C1 segment of cervical spinal cord (tissue), 14 donors: ENCODE measurements at regions not wholly inside any gene's neighbourhood (a gene's known extent, or its start where the extent isn't known, plus 50 kb on each side); places are given as distances from the start of the nearest gene placed in this dataset.
"Not testable (repeated sequence)": the region's sequence is repeated elsewhere in the genome, so short reads cannot be mapped to it uniquely, and the experiment has no call there.

Experiments used
- DNase-seq, 14 donors: peaks; one replicate each; lab custom pipeline; 2025; lab: John Stamatoyannopoulos, UW

DNA sequence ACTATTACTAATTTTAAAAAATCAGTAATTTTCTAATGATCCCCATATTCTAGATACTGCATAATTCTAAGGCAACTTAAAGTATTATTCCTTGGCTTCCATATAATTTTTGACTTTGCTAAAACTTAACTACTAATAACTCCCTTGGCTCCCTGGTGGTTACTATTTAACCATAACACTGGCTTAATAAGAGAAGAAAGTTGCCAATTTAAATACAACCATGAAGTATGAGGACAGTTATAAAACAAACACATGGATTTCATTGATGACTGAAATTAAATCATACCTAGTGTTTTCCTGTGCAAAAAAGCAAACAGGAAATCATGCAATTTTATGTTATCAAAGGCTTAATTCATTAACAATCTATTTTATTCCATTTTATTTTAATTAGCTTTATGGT lies 1073.9 kb downstream of the GRM8 start:
- DNase-seq = no peak

DNA sequence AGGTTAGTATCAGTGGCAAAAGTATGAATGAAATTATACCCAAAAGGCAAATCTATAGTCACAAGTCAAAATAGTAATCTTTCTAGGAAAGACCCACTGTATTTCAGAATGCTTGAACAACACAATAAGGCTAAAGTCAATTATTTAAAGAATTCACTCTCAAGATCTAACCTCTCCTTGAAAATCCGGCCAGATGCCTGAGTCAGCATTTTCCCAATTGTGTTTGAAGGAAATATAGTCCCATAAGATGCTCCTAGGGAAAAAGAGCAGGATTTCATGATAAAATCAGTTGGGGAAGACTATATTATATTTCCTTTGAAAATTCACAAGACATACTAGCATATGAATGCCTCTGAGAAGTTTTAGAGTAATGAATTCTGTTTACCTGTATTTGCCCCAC lies 1075.0 kb downstream of the GRM8 start:
- DNase-seq = no peak

DNA sequence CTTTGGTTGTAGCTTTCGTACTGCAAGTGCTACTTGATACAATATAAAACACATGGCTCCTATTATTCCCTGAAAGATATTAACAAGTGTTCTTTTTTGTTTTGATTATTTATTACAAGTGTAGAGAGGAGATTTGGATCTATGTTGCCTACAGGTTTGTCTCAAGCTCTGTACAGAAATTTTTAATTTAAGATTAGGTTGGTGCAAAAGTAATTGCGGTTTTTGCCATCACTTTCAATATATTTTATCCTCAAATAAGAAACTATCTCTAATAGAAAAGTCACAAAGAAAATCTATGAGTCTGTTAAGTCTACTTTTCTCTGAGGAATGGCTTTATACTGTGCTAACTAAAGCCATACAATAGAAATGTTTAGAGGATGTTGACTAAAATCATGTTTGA lies 1086.1 kb downstream of the GRM8 start:
- no peak for DNase-seq

DNA sequence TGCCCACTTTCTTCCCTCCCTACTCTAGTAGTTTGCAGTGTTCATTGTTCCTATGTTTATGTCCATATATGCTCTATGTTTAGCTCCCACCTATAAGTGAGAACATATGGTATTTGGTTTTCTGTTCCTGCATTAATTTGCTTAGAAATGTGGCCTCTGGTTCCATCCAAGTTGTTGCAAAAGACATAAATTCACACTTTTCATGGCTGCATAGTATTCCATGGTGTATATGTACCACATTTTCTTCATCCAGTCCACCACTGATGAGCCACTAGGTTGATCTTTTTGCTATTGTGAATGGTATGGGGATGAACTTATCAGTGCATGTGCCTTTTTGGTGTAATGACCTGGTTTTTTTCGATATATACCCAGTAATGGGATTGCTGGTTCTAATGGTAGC lies 1089.1 kb downstream of the GRM8 start:
- DNase-seq = no peak

DNA sequence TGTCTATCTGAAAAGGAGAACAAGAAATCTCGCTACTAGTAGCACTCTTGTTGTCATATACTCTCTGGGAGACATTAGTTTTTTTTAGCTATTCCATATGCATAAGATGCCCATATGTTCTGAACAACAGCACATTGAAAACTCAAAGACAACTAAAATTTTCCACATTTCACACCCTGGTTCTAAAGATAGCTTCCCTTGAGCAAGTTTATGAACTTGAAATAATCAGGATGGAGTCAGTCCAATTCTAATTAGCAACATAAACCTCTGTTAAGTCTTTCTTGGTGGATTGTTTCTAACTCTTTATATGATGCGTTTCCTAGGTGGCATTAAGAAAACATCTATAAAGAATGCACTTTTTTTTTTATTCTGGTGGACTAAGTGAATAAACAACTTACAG lies 1095.3 kb downstream of the GRM8 start:
- no peak for DNase-seq

DNA sequence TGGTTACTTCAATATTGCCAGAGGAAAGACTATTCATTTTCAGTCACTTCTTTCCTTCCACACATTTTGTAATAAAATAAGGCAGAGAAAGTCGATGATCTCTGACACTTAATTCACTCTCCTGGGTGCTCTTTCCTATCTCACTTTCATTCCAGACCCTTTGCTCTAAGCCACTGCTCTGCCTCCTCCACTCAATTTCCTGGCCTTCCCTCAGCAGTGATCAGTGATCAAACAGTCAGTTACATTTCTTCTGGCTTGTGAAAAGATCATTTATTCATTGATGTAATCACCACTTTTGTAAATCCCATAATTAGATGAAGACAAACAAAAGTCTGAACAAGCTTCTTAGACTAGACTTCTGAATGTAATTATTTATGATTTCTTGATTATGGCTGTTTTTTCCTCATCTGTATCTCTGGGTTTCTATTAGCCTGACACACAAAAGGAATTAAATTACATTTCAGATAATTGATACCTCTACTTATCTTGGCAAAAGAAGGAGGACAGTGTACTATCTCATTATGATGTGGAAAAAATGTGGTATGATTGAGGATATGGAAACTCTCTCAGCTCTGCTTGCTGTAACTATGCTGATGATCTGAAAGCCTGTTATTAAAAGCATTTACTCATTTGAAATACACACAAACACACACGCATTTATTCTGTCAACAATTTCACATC lies 1102.3 kb downstream of the GRM8 start:
- DNase-seq = no peak

DNA sequence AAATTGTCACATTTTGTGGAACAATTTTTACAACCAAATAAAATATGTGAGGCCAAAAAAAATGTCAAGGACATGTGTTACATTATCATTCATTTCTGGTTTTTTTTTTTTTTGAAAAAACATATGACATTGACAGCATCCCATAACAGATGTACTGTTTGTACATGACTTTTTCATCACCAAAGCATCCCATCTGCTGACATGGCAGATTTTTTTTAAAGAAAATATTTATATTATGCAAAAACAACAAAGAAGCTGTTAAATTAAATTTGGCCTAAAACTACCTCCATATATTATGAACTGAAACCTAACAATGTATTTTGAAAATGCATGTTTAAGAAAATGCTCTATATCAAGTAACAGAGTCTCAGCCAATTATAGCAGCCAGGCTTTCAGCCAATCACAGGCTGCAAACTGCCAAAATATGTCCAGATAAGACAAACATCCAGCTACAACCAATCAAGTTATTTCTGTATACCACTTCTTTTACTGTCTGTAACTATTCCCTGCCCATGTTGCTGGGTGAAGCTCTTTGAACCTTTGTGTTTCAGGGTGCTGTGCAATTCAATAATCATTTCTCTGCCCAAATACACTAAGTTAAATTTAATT lies 1111.8 kb downstream of the GRM8 start:
- DNase-seq = no peak

DNA sequence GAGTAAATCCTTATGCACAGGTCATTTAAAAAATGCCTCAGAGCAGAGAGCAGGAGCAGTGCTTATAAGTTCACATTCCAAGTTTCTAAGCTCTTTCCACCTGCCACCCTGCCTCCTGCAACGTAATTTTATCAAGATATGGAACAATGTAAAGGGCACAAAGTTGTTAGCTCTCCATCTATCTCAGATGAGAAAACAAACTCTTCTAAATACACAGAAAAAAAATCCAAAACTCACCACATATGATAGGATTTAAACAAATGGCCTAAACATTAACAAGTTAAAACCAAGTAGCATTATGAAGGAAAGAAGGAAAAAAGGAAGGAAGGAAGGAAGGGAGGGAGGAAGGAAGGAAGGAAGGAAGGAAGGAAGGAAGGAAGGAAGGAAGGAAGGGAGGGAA lies 1132.8 kb downstream of the GRM8 start:
- DNase-seq = no peak

DNA sequence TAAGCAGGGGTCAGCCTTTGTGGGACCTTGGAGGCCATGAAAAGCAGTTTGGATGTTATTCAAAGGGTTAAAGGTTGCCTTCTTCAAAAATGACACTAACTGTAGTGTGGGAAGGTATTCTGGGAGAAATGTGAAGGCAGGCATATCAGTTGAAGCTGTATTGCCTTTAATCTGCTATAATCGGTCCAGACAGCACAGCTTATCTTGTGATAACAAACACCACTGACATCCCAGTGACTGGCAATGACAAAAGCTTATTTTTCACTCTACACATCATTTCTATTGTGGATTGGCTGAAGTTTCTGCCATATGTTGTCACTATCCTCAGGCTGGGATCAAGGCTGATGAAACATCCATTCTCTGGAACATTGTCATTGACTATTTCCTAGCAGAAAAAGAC lies 1149.2 kb downstream of the GRM8 start:
- no peak for DNase-seq

DNA sequence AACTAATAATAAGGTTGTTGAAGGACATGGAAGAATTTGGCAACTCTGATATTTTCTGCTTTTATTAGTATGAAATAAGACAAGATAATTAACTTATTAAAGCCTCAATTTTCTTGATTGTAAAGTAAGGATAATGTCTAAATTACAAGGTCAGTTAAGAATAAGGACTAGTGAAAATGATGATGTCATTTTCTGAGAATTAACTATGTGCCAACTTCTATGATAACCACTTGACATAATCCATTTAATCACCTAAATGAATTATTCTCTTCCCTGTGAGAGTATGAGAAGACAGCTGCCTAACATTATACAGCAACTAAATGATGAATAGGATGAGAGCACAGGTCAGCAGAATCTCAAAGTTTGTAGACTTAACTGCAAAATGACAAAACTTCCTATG lies 1153.4 kb upstream of the POT1 start:
- no peak for DNase-seq

DNA sequence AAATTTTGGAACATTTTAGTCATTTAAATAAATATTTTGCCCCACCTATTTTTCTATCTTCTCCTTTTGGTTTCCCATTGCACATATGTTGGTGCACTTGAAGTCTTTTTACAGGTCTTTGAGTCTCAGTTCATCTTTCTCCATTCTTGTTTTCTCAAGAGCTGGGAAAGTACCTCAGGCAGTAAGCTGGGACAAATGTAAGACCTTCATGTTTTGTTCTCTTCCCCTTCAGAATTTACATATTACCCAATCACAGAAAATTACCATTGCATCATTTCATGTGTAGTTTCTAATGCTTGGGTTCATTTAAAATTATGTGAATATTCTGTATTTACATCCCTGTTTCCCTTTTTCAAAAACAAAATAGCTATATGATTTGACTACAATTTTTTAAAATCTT lies 1150.0 kb upstream of the POT1 start:
- no peak for DNase-seq

DNA sequence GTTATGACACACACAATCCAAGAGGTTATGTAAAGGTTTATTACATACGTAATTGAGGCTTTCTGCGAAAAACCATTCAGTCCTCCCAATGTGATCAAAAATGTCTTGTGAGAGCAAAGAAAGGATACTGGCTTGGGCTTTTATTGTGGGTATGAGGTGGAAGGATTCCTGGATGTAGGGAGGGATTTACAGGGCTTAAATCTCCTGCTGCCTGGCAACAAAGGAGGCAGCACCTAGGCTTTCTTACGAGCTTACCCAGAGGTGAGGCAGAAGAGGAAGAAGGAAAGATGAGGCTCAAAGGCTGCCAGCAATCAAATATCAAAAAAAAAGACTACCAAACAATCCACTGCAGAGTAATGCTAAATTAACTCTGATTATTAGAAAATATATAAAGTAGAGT lies 1149.5 kb upstream of the POT1 start:
- DNase-seq = no peak

DNA sequence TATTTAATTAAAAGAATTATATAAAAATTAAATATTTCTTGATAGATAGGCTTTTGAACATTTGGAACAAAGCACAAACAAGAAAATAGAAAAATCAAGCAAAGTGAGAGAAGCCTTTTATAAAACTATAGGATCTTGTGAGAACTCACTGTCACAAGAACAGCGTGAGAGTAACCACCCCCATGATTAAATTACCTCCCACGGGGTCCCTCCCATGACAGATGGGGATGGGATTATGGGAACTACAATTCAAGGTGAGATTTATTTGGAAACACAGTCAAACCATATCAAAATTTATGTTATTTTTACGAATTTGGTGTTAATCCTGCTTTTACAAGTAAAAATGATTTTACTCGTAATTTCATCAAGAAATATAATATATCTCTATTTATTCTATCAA lies 1136.1 kb upstream of the POT1 start:
- DNase-seq = no peak

DNA sequence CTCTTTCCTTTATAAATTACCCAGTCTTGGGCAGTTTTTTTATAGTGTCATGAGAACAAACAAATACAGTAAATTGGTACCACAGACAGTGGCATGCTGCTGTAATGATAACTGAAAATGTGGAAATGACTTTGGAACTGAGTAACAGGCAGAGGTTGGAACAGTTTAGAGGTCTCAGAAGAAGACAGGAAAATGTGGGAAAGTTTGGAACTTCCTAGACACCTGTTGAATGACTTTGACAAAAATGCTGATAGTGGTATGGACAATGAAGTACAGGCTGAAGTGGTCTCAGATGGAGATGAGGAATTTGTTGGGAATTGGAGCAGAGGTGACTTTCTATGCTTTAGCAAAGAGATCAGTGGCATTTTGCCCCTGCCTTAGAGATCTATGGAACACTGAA lies 1128.4 kb upstream of the POT1 start:
- DNase-seq = no peak

DNA sequence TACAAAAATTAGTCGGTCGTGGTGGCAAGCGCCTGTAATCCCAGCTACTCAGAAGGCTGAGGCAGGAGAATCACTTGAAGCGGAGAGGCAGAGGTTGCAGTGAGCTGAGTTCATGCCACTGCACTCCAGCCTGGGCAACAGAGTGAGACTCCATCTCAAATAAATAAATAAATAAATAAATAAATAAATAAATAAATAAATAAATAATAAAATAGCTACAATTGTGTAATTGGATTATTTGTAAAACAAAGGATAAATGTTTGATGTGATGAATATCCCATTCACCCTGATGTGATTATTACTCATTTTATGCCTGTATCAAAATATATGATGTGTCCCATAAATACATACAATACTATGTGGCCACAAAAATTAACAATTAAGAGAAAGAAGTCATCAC lies 1127.0 kb upstream of the POT1 start:
- DNase-seq = not testable (repeated sequence)

DNA sequence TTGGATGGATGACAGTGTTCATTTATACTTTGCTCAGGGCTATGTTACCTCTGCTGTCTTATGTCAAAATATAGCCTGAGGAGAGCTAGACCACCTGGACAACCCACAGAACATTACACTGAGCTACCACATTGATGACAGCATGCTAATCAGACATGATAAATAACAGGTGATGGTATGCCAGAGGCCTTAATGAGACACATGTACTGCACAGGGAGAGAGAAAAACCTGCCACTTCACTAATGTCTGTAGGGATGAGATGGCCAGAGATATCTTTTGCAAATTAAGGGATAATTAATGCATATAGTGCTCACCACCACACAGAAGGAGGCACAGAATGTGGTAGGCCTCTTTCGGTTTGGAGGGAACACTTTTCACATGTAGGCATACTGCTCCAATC lies 1122.6 kb upstream of the POT1 start:
- no peak for DNase-seq

DNA sequence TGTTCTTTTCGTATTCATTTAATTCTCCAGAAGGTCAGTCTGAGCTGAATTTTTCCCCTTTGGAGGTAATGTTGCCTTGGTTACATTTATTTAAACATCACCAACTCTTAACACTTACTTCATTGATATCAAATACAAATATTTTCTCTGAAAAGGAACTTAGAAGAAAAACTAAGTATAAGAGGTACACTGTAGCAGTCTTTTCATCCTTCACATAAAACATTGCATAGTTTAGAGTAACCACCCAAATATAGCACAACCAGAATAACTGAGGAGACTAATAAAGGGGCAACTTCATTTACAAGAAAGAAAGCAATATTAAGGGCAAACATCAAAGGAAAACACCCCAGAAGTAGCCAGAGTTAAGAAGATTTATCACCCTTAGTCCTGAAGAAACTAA lies 1115.0 kb upstream of the POT1 start:
- DNase-seq = no peak

DNA sequence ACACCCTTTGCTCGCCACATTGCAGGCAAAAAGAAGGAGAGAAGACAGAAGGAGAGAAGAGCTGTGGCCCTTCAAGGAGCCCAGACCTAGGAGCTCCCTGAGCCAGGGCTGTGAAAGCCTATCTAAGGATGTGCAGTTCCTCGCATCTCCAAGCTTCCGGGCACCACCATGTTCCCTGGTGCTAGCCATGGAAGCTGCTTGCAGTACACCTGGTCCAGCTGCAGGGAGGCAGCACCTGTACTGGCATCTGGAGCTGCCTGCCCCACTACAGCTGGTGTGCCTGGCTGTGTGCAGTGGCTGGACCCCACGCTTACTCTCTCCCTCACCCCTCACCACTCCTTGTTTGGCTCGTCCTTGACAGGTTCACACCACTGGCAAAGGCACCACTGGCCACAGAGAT lies 1111.8 kb upstream of the POT1 start:
- no peak for DNase-seq

DNA sequence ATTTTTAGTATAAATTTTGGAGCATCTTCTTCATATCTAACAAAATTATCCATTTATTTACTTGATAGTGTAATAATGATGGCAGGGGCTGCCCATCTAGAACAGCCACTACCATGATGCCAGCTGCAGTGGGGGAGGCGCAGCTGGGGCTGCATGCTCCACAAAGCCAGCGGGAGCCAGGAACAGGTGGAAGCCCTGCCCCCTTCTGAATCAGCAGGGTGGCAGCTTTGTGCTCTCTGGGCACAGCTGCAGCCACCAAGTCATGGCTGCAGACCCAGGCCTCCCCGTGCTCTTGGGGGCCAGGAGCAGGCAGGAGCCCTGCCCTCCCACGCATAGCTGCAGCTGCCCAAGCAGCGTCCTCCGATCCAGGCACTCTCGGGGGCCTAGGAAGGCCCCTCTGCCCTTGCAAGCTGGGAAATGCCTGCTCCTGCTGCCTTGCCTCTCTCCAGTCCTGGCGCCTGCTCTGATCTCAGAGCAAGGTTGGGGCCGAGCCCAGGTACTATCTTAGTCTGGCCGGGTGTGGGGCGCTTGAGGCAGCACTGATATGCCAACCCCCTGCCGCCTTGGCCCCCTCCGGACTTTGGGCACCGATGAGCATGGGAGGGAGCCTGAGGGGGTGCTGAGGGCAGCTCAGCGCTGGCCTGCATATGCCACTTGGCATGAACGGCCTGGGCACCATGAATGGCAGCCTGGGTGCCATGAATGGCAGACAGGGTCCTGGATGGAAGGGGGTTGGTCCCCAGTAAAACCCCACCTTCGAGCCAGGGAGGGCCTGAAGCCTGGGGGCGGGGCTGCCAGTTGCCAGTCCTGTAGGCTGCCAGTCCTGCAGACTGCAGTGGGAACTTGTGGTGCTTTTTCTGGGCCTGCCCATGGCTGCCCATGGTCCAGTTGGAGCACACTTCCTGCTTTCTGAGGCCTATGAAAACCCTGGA lies 1110.8 kb upstream of the POT1 start:
- DNase-seq = no peak

DNA sequence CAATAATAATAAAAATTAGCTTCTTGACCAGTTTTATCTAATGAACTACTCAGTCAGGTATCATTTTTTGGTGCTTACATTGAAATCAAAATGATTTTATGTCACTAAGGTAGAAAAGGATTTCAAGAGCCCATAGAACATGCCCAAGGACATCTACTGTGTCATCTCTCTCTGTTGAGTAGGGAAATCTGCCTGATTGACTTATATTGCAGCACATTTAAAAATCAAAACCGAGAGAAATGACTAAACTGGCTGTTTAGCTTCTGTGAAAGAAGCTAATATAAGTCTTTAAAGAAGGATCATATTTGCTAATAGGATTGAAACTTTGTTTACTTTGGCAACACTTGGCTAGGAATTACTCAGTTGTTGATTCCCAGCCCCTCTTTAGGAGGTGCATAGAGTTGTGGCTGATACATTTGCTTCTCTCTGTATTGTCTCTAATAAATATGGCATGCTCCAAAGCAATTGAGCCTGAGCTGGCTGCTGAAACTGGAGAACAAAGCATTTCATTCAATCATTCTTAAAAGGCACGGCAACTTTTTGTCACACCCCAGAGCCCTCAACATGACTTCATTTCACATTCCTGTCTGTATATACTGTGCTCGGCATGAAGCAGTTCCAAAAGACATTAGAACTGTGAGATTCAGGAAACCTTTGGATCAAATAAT lies 1096.9 kb upstream of the POT1 start:
- DNase-seq = no peak

DNA sequence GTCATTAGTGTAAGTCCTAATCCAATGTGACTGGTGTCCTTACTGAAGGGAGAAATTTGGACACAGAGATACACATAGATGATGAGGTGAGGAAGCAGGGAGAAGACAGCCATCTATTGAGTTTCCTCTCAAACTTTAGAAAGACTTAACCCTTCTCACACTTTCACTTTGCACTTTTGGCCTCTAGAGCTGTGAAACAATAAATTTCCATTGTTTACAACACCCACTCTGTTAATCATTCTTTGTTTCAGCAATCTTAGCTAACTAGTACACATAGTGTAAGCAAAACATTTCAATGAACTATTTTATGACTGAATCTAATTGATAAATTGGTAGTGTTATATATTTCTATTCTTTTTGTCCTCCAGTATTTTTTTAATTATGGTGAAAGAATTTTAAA lies 1092.8 kb upstream of the POT1 start:
- DNase-seq = no peak

DNA sequence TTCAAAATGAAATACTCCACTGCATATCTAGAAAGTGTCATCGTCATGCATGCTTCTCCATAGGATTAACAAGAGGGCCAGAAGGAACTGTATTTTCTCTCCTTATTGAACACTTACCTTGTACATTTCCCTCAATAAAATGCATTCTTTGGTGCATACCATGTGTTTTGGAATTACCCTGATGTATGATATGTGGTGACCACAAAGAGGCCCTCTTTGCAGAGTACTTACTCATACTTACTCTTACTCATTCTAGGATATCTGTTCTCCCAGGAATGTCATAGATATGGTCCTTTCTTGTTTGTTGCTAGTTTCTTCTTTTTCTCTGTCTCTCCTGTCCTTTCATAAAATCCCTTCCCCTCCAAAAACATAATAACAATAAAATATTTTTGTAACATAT lies 1087.1 kb upstream of the POT1 start:
- no peak for DNase-seq
